IMR-90 (cell line): ENCODE measurements at regions not wholly inside any gene's neighbourhood (a gene's known extent, or its start where the extent isn't known, plus 50 kb on each side); places are given as distances from the start of the nearest gene placed in this dataset.

Source experiments
- ATAC-seq: fragments of 200-7000 bp; cut with Tn5 transposase; 2 replicates; pipeline ENCODE4 v1.9.1; 2020; ENCODE audit warnings: low read depth, mild to moderate bottlenecking, moderate library complexity
- BruUV-seq: library from RNA; stranded (reverse); fragments of 400-500 nt; replicated peaks from 2 replicates; lab custom pipeline; 2021; lab: Mats Ljungman, UMichigan
- CTCF ChIA-PET: fragments of 300-600 bp; formaldehyde crosslinking; extraction: SDS; loops from one replicate; lab custom pipeline; 2021; ENCODE audit warnings: antibody characterized with exemption; lab: Yijun Ruan, JAX
- POLR2A ChIA-PET: fragments of 300-600 bp; sonication (Branson Sonifier 250); formaldehyde crosslinking; loops from one replicate; lab custom pipeline; 2022; ENCODE audit warnings: antibody characterized with exemption; ENCODE audit not compliant: unreplicated experiment; lab: Charles Lee
- DNase-seq: peaks from one replicate; pipeline ENCODE4 v3.0.0; 2013
- H2AFZ ChIP-seq: replicated peaks from 2 replicates; pipeline ENCODE3; 2013; ENCODE audit warnings: low read length, mild to moderate bottlenecking; ENCODE audit not compliant: poor library complexity
- H2AK5ac ChIP-seq: 2 replicates; pipeline ENCODE4 v1.6.1; 2013; ENCODE audit warnings: low read depth, low read length, inconsistent platforms
- H2AK9ac ChIP-seq: replicated peaks from 2 replicates; pipeline ENCODE3; 2013; ENCODE audit warnings: mild to moderate bottlenecking, low read depth, low read length, moderate library complexity; ENCODE audit not compliant: poor library complexity
- H2BK120ac ChIP-seq: 2 replicates; pipeline ENCODE4 v1.6.1; 2013; ENCODE audit warnings: low read depth, low read length, inconsistent platforms
- H2BK15ac ChIP-seq: 3 replicates; pipeline ENCODE4 v1.6.1; 2013; ENCODE audit warnings: low read depth, low read length, inconsistent platforms
- H2BK20ac ChIP-seq: 2 replicates; pipeline ENCODE4 v1.6.1; 2013; ENCODE audit warnings: low read depth, mild to moderate bottlenecking, inconsistent platforms, low read length, moderate library complexity
- H2BK5ac ChIP-seq: 2 replicates; pipeline ENCODE4 v1.6.1; 2013; ENCODE audit warnings: mild to moderate bottlenecking, low read depth, low read length, inconsistent platforms; ENCODE audit not compliant: poor library complexity, severe bottlenecking
- H3K14ac ChIP-seq: replicated peaks from 2 replicates; pipeline ENCODE4 v1.6.1; 2013; ENCODE audit warnings: low read depth, low read length, inconsistent platforms
- H3K18ac ChIP-seq: 2 replicates; pipeline ENCODE4 v1.6.1; 2013; ENCODE audit warnings: low read depth, low read length, control low read depth
- H3K23ac ChIP-seq: 2 replicates; pipeline ENCODE4 v1.6.1; 2013; ENCODE audit warnings: low read depth, low read length, inconsistent platforms
- H3K27ac ChIP-seq: 2 replicates; pipeline ENCODE4 v1.5.1; 2013; ENCODE audit warnings: mild to moderate bottlenecking, control low read depth, low read length; ENCODE audit not compliant: insufficient read depth
- H3K27me3 ChIP-seq: 2 replicates; pipeline ENCODE4 v1.6.1; 2013; ENCODE audit warnings: low read length; ENCODE audit not compliant: control insufficient read depth, insufficient read depth
- H3K36me3 ChIP-seq: 2 replicates; pipeline ENCODE4 v1.6.1; 2013; ENCODE audit warnings: low read length, mixed read lengths; ENCODE audit not compliant: control insufficient read depth, insufficient read depth
- H3K4ac ChIP-seq: 2 replicates; pipeline ENCODE4 v1.6.1; 2013; ENCODE audit warnings: low read depth, low read length, inconsistent platforms
- H3K4me1 ChIP-seq: 2 replicates; pipeline ENCODE4 v1.6.1; 2013; ENCODE audit warnings: low read length, mixed read lengths; ENCODE audit not compliant: control insufficient read depth, insufficient read depth
- H3K4me2 ChIP-seq: 2 replicates; pipeline ENCODE4 v1.6.1; 2013; ENCODE audit warnings: low read depth, mild to moderate bottlenecking, control low read depth, low read length, moderate library complexity
- H3K4me3 ChIP-seq: 2 replicates; pipeline ENCODE4 v1.5.1; 2013; ENCODE audit warnings: low read depth, mild to moderate bottlenecking, control low read depth, low read length, moderate library complexity; ENCODE audit not compliant: insufficient read depth
- H3K56ac ChIP-seq: 2 replicates; pipeline ENCODE4 v1.6.1; 2013; ENCODE audit warnings: low read length, inconsistent platforms; ENCODE audit not compliant: insufficient read depth; ENCODE audit errors: extremely low read depth
- H3K79me1 ChIP-seq, 2 experiments: 2 replicates each; pipeline ENCODE4 v1.6.1; 2013; ENCODE audit warnings: low read length in 2 of 2, inconsistent platforms in 1 of 2, low read depth in 1 of 2
- H3K9ac ChIP-seq: 2 replicates; pipeline ENCODE4 v1.6.1; 2013; ENCODE audit warnings: low read depth, low read length, control low read depth
- H3K9me1 ChIP-seq: 2 replicates; pipeline ENCODE4 v1.6.1; 2013; ENCODE audit warnings: low read length, inconsistent platforms; ENCODE audit not compliant: insufficient read depth
- H3K9me3 ChIP-seq: 2 replicates; pipeline ENCODE4 v1.6.1; 2013; ENCODE audit warnings: low read length; ENCODE audit not compliant: control insufficient read depth, insufficient read depth
- H4K20me1 ChIP-seq: 2 replicates; pipeline ENCODE4 v1.6.1; 2013; ENCODE audit warnings: low read length, inconsistent platforms; ENCODE audit not compliant: insufficient read depth
- H4K5ac ChIP-seq: 2 replicates; pipeline ENCODE4 v1.6.1; 2013; ENCODE audit warnings: mild to moderate bottlenecking, low read depth, low read length, control low read depth
- H4K8ac ChIP-seq, 2 experiments: 2 replicates each; pipeline ENCODE4 v1.6.1; 2013; ENCODE audit warnings: low read depth in 2 of 2, low read length in 2 of 2, control low read depth in 1 of 2, inconsistent platforms in 1 of 2
- H4K91ac ChIP-seq: 2 replicates; pipeline ENCODE4 v1.6.1; 2013; ENCODE audit warnings: low read depth, low read length, inconsistent platforms; ENCODE audit not compliant: insufficient read depth
- BHLHE40 ChIP-seq: fragments of 150-350 bp; IDR thresholded peaks from 2 replicates; pipeline ENCODE4 v1.6.1; 2016; ENCODE audit warnings: mild to moderate bottlenecking, low read depth, low read length
- CEBPB ChIP-seq: IDR thresholded peaks from 2 replicates; pipeline ENCODE4 v1.6.1; 2012; ENCODE audit warnings: low read depth, low read length, improper control_type of control experiment
- CHD1 ChIP-seq: IDR thresholded peaks from 2 replicates; pipeline ENCODE4 v1.6.1; 2012; ENCODE audit warnings: low read depth, low read length, improper control_type of control experiment
- ELK1 ChIP-seq: fragments of 150-350 bp; IDR thresholded peaks from 2 replicates; pipeline ENCODE4 v1.6.1; 2016; ENCODE audit warnings: low read depth, mild to moderate bottlenecking, low read length, moderate library complexity, borderline replicate concordance
- FOS ChIP-seq: fragments of 150-350 bp; IDR thresholded peaks from 2 replicates; pipeline ENCODE4 v1.6.1; 2016; ENCODE audit warnings: low read depth, low read length
- MAZ ChIP-seq: IDR thresholded peaks from 2 replicates; pipeline ENCODE4 v1.6.1; 2012; ENCODE audit warnings: low read depth, mild to moderate bottlenecking, low read length, improper control_type of control experiment, moderate library complexity, borderline replicate concordance
- MXI1 ChIP-seq: IDR thresholded peaks from 2 replicates; pipeline ENCODE4 v1.6.1; 2012; ENCODE audit warnings: low read depth, mild to moderate bottlenecking, low read length, moderate library complexity, borderline replicate concordance
- NFE2L2 ChIP-seq: fragments of 150-350 bp; IDR thresholded peaks from 2 replicates; pipeline ENCODE4 v1.6.1; 2016; ENCODE audit warnings: low read depth, mild to moderate bottlenecking, low read length
- RAD21 ChIP-seq: IDR thresholded peaks from 2 replicates; pipeline ENCODE4 v1.6.1; 2012; ENCODE audit warnings: low read length, improper control_type of control experiment
- RFX5 ChIP-seq: IDR thresholded peaks from 2 replicates; pipeline ENCODE4 v1.8.0; 2012; ENCODE audit warnings: low read depth, mild to moderate bottlenecking, low read length, moderate library complexity
- dilution Hi-C: fragments of 300-500 bp; cut with HindIII; formaldehyde crosslinking; loops from one replicate; pipeline ENCODE4 v1.14.3; 2018; ENCODE audit warnings: low sequenced_read_pairs; ENCODE audit not compliant: unreplicated experiment
- in situ Hi-C: fragments of 300-500 bp; cut with MboI; formaldehyde crosslinking; loops from 3 replicates; pipeline ENCODE4 v1.14.3; 2019; ENCODE audit warnings: low sequenced_read_pairs, inconsistent platforms, mixed read lengths
- intact Hi-C: fragments of 100-400 bp; cut with micrococcal nuclease; formaldehyde crosslinking; loops from 2 replicates; pipeline ENCODE4 v1.10.0; 2022
- TF ChIP-seq, protein P1 (sequence below): conservative IDR thresholded peaks from 2 replicates; pipeline ENCODE4 v1.5.1; 2012; ENCODE audit warnings: mild to moderate bottlenecking, low read depth, low read length, improper control_type of control experiment
- TF ChIP-seq, protein P2 (sequence below): fragments of 150-350 bp; IDR thresholded peaks from 2 replicates; pipeline ENCODE4 v1.6.1; 2017; ENCODE audit warnings: mild to moderate bottlenecking, antibody characterized with exemption, low read length, low read depth

GRCh38 chr1:184891440-184891839 lies 82.9 kb downstream of the NIBAN1 start:
- Histone ChIP-seq H3K23ac (no peak overlapping the region), H3K4me1 (peaks cover 7% of the 10 kb centered on the region), H2BK120ac (no peak overlapping the region), H4K8ac (no peak overlapping the region), H3K14ac (no peak overlapping the region), H3K9me3 (no peaks in the 10 kb centered on the region), H3K79me1 (peaks cover 0 to 3% of the 10 kb centered on the region in 2 experiments; a peak in 1 of 4 replicates), H3K9ac (no peak overlapping the region), H2AFZ (no peak overlapping the region), H2BK20ac (no peak overlapping the region), H3K9me1 (peaks cover 5% of the 10 kb centered on the region; the same call in 1 of the 2 replicates), H4K91ac (no peak overlapping the region), H3K4ac (no peak overlapping the region), H3K56ac (no peak overlapping the region), H3K4me3 (no peak overlapping the region), H3K27me3 (no peaks in the 10 kb centered on the region), H2BK15ac (no peak overlapping the region), H2AK9ac (no peak overlapping the region), H2AK5ac (no peak overlapping the region), H3K27ac (no peak overlapping the region), H3K36me3 (no peaks in the 10 kb centered on the region), H3K4me2 (no peak overlapping the region), H4K5ac (no peak overlapping the region), H3K18ac (no peak overlapping the region), H2BK5ac (no peak overlapping the region), H4K20me1 (no peaks in the 10 kb centered on the region)
- no TSS peak for BruUV-seq
- CTCF ChIA-PET, result interaction anchor here (1.0 to 1.4 kb wide), 2 partner anchors 27 to 34 kb away, joined by 3 read pairs; no protein-coding TSS in a partner anchor
- intact Hi-C loops (no loop called here), dilution Hi-C loops (no loop called here), in situ Hi-C loops (no loop called here)
- DNase-seq (no peak), ATAC-seq (no peak)
- TF ChIP-seq ELK1, result no peak
- no peak for TF ChIP-seq NFE2L2
- TF ChIP-seq MXI1, result no peak
- TF ChIP-seq, protein P1, sequence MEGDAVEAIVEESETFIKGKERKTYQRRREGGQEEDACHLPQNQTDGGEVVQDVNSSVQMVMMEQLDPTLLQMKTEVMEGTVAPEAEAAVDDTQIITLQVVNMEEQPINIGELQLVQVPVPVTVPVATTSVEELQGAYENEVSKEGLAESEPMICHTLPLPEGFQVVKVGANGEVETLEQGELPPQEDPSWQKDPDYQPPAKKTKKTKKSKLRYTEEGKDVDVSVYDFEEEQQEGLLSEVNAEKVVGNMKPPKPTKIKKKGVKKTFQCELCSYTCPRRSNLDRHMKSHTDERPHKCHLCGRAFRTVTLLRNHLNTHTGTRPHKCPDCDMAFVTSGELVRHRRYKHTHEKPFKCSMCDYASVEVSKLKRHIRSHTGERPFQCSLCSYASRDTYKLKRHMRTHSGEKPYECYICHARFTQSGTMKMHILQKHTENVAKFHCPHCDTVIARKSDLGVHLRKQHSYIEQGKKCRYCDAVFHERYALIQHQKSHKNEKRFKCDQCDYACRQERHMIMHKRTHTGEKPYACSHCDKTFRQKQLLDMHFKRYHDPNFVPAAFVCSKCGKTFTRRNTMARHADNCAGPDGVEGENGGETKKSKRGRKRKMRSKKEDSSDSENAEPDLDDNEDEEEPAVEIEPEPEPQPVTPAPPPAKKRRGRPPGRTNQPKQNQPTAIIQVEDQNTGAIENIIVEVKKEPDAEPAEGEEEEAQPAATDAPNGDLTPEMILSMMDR, result no peak
- no peak for TF ChIP-seq MAZ
- TF ChIP-seq, protein P2, sequence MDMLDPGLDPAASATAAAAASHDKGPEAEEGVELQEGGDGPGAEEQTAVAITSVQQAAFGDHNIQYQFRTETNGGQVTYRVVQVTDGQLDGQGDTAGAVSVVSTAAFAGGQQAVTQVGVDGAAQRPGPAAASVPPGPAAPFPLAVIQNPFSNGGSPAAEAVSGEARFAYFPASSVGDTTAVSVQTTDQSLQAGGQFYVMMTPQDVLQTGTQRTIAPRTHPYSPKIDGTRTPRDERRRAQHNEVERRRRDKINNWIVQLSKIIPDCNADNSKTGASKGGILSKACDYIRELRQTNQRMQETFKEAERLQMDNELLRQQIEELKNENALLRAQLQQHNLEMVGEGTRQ, result no peak
- TF ChIP-seq CEBPB, result no peak
- no peak for TF ChIP-seq BHLHE40
- TF ChIP-seq RFX5, result no peak
- TF ChIP-seq RAD21, result no peak
- no peak for TF ChIP-seq FOS
- TF ChIP-seq CHD1, result no peak
- POLR2A ChIA-PET, result interaction anchor here (0.6 kb wide), 1 partner anchor 12 kb away, joined by 4 read pairs; no protein-coding TSS in a partner anchor
